Stimulated activated naive CD8-positive, alpha-beta T cell treated with anti-CD3 and anti-CD28 coated beads, Interleukin-15, amount 100 ng/mL, for 72 hours (primary cell): ENCODE measurements at regions not wholly inside any gene's neighbourhood (a gene's known extent, or its start where the extent isn't known, plus 50 kb on each side); places are given as distances from the start of the nearest gene placed in this dataset.
"Not testable (repeated sequence)": the region's sequence is repeated elsewhere in the genome, so short reads cannot be mapped to it uniquely, and the experiment has no call there.

Experiments used
- ATAC-seq: fragments of 150-1000 bp; cut with Tn5 transposase; 2 replicates; pipeline ENCODE4 v1.10.0; 2021; ENCODE audit warnings: mild to moderate bottlenecking, moderate library complexity
- DNase-seq, 2 donors: peaks; one replicate each; pipeline ENCODE4 v3.0.0; 2021 to 2022
- H3K27ac Mint-ChIP-seq, 2 donors: one replicate each; pipeline ENCODE4 v1.8.0; 2022; ENCODE audit warnings: mild to moderate bottlenecking in 2 of 2, mixed read lengths in 2 of 2, moderate library complexity in 2 of 2
- H3K27me3 Mint-ChIP-seq: one replicate; pipeline ENCODE4 v1.8.0; 2022; ENCODE audit warnings: mixed read lengths
- H3K4me1 Mint-ChIP-seq: one replicate; pipeline ENCODE4 v1.8.0; 2022; ENCODE audit warnings: mild to moderate bottlenecking, mixed read lengths
- H3K4me3 Mint-ChIP-seq, 2 donors: one replicate each; pipeline ENCODE4 v1.8.0; 2022; ENCODE audit warnings: mild to moderate bottlenecking in 2 of 2, mixed read lengths in 2 of 2, moderate library complexity in 1 of 2
- H3K9me3 Mint-ChIP-seq, 2 donors: one replicate each; pipeline ENCODE4 v1.8.0; 2022; ENCODE audit warnings: mixed read lengths in 2 of 2

DNA sequence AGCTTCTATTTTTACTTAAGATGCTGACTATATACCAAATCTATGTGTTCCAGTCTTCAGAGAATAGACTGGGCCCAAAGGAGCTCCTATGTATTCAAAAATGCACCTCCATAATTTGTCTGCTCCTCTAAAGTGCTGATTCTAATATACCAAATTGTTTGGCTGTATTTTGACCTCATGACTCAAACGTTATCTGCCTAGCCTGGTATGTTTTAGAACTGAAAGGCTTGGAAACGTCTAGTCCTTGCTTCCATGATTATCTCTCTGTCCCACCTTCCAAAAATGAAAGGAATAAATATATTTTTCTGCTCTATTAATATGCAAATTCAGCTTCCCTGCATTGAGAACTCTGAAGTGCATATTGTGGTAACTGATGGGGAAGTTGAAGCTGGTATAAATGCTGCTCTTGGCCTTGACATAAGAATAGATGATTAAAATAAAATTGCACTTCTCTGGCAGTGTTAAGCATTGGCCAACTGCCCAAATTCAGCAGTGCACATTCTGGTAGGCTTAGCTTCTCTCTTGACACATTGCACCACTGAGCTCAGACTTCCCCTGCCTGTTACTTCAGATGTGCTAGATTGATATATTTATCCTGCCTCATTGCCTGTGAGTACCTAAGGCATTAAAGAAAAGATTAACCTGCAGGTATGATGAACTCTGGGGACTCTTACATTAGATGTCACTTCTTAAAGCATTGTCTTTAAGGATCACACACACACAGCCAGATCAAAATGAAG lies 882.3 kb downstream of the RPS29 start:
- no peak overlapping the region for H3K4me3 Mint-ChIP-seq
- no peak overlapping the region for H3K27ac Mint-ChIP-seq
- no peaks in the 10 kb centered on the region for H3K4me1 Mint-ChIP-seq
- DNase-seq (no peak), ATAC-seq (no peak)
- H3K27me3 Mint-ChIP-seq, result no peaks in the 10 kb centered on the region
- H3K9me3 Mint-ChIP-seq, result peaks cover 0 to 16% of the 10 kb centered on the region in 2 donors

DNA sequence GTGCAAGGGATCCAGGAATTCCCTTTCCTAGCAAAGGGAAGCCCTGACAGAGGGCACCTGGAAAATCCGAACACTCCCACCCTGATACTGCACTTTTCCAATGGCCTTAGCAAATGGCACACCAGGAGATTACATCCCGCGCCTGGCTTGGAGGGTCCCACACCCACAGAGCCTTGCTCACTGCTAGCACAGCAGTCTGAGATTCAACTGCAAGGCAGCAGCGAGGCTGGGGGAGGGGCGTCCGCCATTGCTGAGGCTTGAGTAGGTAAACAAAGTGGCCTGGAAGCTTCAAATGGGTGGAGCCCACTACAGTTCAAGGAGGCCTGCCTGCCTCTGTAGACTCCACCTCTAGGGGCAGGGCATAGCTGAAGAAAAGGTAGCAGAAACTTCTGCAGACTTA lies 888.8 kb downstream of the RPS29 start:
- H3K4me3 Mint-ChIP-seq, H3K27ac Mint-ChIP-seq, H3K4me1 Mint-ChIP-seq, ATAC-seq, DNase-seq, H3K27me3 Mint-ChIP-seq: not testable (repeated sequence)
- peaks cover 7 to 21% of the 10 kb centered on the region in 2 donors for H3K9me3 Mint-ChIP-seq

DNA sequence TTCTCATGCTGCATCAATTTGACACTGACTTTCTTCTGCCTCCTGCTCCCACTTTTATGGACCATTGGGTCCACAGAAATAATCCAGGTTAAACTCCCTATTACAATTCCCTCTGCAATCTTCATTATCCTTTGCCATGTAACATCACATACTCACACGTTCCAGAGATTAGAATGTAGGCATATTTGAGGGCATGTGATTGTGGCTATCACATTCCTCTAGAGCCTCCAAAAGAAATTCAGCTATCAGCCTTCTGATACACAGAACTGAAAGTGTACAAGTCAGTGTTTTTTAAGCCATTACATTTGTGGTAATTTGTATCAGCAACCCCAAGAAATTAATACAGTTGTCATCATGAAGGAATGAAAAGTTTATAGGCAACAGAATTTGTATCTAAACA lies 892.4 kb downstream of the RPS29 start:
- Mint-ChIP-seq H3K27ac (no peak overlapping the region), H3K27me3 (no peaks in the 10 kb centered on the region), H3K4me3 (no peak overlapping the region), H3K4me1 (no peaks in the 10 kb centered on the region), H3K9me3 (peaks cover 5 to 7% of the 10 kb centered on the region in 2 donors)
- ATAC-seq (no peak), DNase-seq (no peak)

- ATAC-seq (no peak), DNase-seq (no peak)
- H3K27me3 Mint-ChIP-seq, result no peaks in the 10 kb centered on the region
- H3K4me3 Mint-ChIP-seq, result no peak overlapping the region
- no peaks in the 10 kb centered on the region for H3K9me3 Mint-ChIP-seq
- no peaks in the 10 kb centered on the region for H3K4me1 Mint-ChIP-seq
- no peak overlapping the region for H3K27ac Mint-ChIP-seq
Observed at GRCh38 chr14:48690349-48690748, 895.8 kb downstream of the RPS29 start.

DNA sequence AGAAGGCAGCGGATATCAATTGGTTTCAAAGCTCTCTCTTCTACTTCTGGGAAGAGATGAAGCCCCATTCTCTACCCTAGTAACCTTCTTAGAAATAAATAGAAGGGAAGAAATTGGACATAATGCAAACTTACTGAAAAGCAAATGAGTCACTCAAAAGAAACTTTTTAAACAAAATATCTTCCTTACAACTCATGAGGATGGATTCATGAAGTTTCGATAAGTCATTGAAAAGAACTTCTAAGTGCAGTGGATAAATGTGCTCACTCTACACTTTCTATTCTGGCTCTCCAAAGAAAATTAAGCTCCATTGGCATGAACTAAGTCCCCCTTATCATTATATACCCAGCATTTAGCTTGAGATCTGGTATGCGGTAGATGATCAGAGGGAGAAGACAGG lies 899.5 kb downstream of the RPS29 start:
- no peak overlapping the region for H3K4me3 Mint-ChIP-seq
- no peak overlapping the region for H3K27ac Mint-ChIP-seq
- no peaks in the 10 kb centered on the region for H3K27me3 Mint-ChIP-seq
- no peaks in the 10 kb centered on the region for H3K9me3 Mint-ChIP-seq
- no peak for ATAC-seq
- H3K4me1 Mint-ChIP-seq, result no peaks in the 10 kb centered on the region
- DNase-seq, result no peak

- Mint-ChIP-seq H3K27ac (no peak overlapping the region), H3K4me3 (no peak overlapping the region), H3K9me3 (peaks cover 9 to 33% of the 10 kb centered on the region in 2 donors), H3K27me3 (no peaks in the 10 kb centered on the region), H3K4me1 (no peaks in the 10 kb centered on the region)
- ATAC-seq (no peak), DNase-seq (no peak)
Observed at GRCh38 chr14:48672506-48672905, 913.7 kb downstream of the RPS29 start.

DNA sequence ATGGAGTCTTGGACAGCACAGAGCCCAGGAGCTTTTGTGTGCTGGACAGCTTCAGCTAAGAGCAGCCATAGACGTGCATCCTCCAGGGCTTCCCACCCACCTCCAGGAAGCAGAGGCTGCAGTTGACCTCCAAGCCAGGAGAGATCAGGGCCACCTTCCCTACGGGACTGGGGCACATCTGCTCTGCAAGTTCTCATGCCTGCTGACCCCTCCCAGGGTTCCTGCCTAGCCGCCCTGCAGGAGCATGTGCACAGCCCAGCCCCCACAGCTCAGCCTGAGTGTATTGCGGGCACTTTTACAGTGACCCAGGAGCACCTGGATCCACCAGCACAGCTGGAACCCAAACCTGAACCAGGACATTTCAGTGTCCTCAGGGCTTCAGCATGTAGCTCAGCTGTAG lies 915.2 kb downstream of the RPS29 start:
- no peaks in the 10 kb centered on the region for H3K27me3 Mint-ChIP-seq
- no peak for ATAC-seq
- H3K9me3 Mint-ChIP-seq, result peaks cover 5 to 26% of the 10 kb centered on the region in 2 donors
- H3K4me1 Mint-ChIP-seq, result no peaks in the 10 kb centered on the region
- H3K4me3 Mint-ChIP-seq, result no peak overlapping the region
- no peak for DNase-seq
- no peak overlapping the region for H3K27ac Mint-ChIP-seq

GRCh38 chr14:48665077-48665784 lies 920.9 kb downstream of the RPS29 start:
- DNase-seq, result no peak
- Mint-ChIP-seq H3K27ac (no peak overlapping the region), H3K9me3 (peaks cover 0 to 3% of the 10 kb centered on the region in 2 donors), H3K27me3 (no peaks in the 10 kb centered on the region), H3K4me1 (no peaks in the 10 kb centered on the region), H3K4me3 (no peak overlapping the region)
- no peak for ATAC-seq

- no peak for DNase-seq
- Mint-ChIP-seq H3K27me3 (no peaks in the 10 kb centered on the region), H3K4me3 (no peak overlapping the region), H3K27ac (no peak overlapping the region), H3K9me3 (peaks cover 0 to 15% of the 10 kb centered on the region in 2 donors), H3K4me1 (no peaks in the 10 kb centered on the region)
- no peak for ATAC-seq
Observed at GRCh38 chr14:48643241-48643640, 942.9 kb downstream of the RPS29 start.

DNA sequence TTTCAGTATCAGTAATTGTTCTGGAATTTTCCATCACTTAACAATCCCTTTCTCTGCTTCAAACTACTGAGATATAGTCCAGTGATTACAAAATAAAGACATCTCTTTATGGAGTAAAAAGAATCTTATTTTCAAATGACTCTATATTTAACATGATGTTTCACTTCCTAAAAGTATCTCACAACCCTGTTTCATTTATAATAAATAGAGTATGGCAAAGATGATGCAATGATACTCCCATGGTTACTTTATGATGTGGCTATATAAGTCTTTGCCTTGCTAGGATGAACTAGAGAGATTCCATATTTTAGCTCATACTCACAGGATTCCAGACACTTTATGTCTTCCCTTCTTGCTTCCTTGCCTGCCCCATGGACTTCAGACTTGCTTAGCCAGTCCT lies 953.5 kb upstream of the MDGA2 start:
- peaks cover 8 to 10% of the 10 kb centered on the region in 2 donors for H3K9me3 Mint-ChIP-seq
- no peaks in the 10 kb centered on the region for H3K4me1 Mint-ChIP-seq
- no peak overlapping the region for H3K4me3 Mint-ChIP-seq
- H3K27me3 Mint-ChIP-seq, result no peaks in the 10 kb centered on the region
- DNase-seq (no peak), ATAC-seq (no peak)
- no peak overlapping the region for H3K27ac Mint-ChIP-seq

DNA sequence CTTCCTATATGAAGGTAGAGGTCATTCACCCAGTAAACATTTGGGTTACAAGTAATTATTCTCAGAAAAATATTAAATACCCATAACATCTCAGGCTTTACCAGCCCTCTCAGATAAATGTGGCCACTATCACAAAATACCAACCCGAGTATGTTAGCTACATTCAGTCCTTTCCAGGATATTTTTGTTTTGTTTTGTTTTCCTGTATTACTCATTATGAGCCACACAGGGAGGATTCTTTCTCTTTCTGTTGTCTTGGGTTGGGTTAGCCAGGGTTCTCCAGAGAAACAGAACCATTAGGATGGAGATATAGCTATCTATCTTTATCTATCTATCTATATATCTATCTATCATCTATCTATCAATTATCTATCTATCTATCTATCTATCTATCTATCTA lies 947.6 kb upstream of the MDGA2 start:
- Mint-ChIP-seq H3K27me3 (no peaks in the 10 kb centered on the region), H3K4me1 (no peaks in the 10 kb centered on the region), H3K9me3 (peaks cover 0 to 4% of the 10 kb centered on the region in 2 donors), H3K4me3 (no peak overlapping the region), H3K27ac (no peak overlapping the region)
- no peak for DNase-seq
- ATAC-seq, result no peak

DNA sequence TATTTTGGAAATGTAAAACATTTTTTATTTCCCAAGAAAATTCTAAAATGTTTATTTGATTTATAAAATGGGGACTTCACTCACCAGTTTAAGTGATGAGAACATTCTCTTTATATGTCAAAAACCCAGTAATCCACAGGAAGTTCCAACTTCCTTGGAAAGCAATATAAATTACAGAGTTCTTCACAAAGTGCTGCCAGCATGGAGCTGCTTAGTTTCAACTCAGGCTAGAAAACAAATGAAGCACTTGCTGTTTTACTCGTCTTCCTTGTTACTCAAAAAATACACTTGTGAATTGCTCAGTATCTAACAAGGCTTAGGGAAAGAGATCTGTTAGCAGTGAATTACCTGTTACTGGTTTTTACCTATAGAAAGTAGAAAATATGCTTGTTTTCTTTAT lies 942.7 kb upstream of the MDGA2 start:
- ATAC-seq (no peak), DNase-seq (no peak)
- Mint-ChIP-seq H3K4me1 (no peaks in the 10 kb centered on the region), H3K9me3 (no peaks in the 10 kb centered on the region), H3K4me3 (no peak overlapping the region), H3K27me3 (no peaks in the 10 kb centered on the region), H3K27ac (no peak overlapping the region)

- no peaks in the 10 kb centered on the region for H3K27me3 Mint-ChIP-seq
- DNase-seq, result no peak
- H3K4me3 Mint-ChIP-seq, result no peak overlapping the region
Observed at GRCh38 chr14:48616931-48617330, 941.5 kb upstream of the MDGA2 start.

GRCh38 chr14:48615618-48616017 lies 940.2 kb upstream of the MDGA2 start:
- Mint-ChIP-seq H3K27ac (no peak overlapping the region), H3K27me3 (no peaks in the 10 kb centered on the region), H3K4me3 (no peak overlapping the region), H3K9me3 (no peaks in the 10 kb centered on the region), H3K4me1 (no peaks in the 10 kb centered on the region)
- no peak for DNase-seq
- ATAC-seq, result no peak

More at GRCh38 chr14:48616931-48617330, 941.5 kb upstream of the MDGA2 start:
- ATAC-seq, result no peak
- H3K4me1 Mint-ChIP-seq, result no peaks in the 10 kb centered on the region
- no peak overlapping the region for H3K27ac Mint-ChIP-seq
- no peaks in the 10 kb centered on the region for H3K9me3 Mint-ChIP-seq

- Mint-ChIP-seq H3K4me3 (no peak overlapping the region), H3K9me3 (peaks cover 0 to under 1% of the 10 kb centered on the region in 2 donors), H3K27me3 (no peaks in the 10 kb centered on the region), H3K27ac (no peak overlapping the region), H3K4me1 (no peaks in the 10 kb centered on the region)
- ATAC-seq (no peak), DNase-seq (no peak)
Observed at GRCh38 chr14:48614003-48614402, 938.6 kb upstream of the MDGA2 start.

DNA sequence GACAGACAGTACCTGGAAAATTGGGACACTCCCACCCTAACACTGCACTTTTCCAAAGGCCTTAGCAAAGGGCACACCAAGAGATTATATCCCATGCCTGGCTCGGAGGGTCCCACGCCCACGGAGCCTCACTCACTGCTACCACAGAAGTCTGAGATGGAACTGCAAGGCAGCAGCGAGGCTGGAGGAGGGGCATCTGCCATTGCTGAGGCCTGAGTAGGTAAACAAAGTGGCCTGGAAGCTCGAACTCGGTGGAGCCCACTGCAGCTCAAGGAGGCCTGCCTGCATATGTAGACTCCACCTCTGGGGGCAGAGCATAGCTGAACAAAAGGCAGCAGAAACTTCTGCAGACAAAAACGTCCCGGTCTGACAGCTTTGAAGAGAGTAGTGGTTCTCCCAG lies 931.6 kb upstream of the MDGA2 start:
- not testable (repeated sequence) for H3K4me3 Mint-ChIP-seq, H3K4me1 Mint-ChIP-seq, H3K27ac Mint-ChIP-seq, H3K27me3 Mint-ChIP-seq, ATAC-seq, DNase-seq
- H3K9me3 Mint-ChIP-seq, result peaks cover 5 to 13% of the 10 kb centered on the region in 2 donors
